Eye (tissue), 1 donor: ENCODE measurements at regions not wholly inside any gene's neighbourhood (a gene's known extent, or its start where the extent isn't known, plus 50 kb on each side); places are given as distances from the start of the nearest gene placed in this dataset.

Source experiments
- DNase-seq: peaks from one replicate; pipeline ENCODE4 v3.0.0-alpha.2; 2015

- no peak for DNase-seq
Observed at GRCh38 chr5:64110222-64110621, 55.4 kb upstream of the RNF180 start.

- DNase-seq: no peak
Observed at GRCh38 chr5:64108674-64109073, 57.0 kb upstream of the RNF180 start.

GRCh38 chr5:64100203-64100602 is 65.4 kb upstream of the RNF180 start:
- no peak for DNase-seq

- DNase-seq: no peak
Observed at GRCh38 chr5:64096771-64097170, 68.9 kb upstream of the RNF180 start.

- no peak for DNase-seq
Observed at GRCh38 chr5:64077589-64077988, 88.1 kb upstream of the RNF180 start.

GRCh38 chr5:64074533-64074932 is 91.1 kb upstream of the RNF180 start:
- DNase-seq: peak; percentile 56

- DNase-seq: no peak
Observed at GRCh38 chr5:64069486-64069885, 96.2 kb upstream of the RNF180 start.

GRCh38 chr5:64050296-64050695 is 88.1 kb upstream of the HTR1A start:
- DNase-seq: no peak

- DNase-seq: no peak
Observed at GRCh38 chr5:64040490-64040889, 78.2 kb upstream of the HTR1A start.

- no peak for DNase-seq
Observed at GRCh38 chr5:64026493-64026892, 64.2 kb upstream of the HTR1A start.

- DNase-seq: no peak
Observed at GRCh38 chr5:64019746-64020145, 57.5 kb upstream of the HTR1A start.

- DNase-seq: peak; percentile 2
Observed at GRCh38 chr5:64018966-64019365, 56.7 kb upstream of the HTR1A start.

GRCh38 chr5:64015824-64016223 is 53.6 kb upstream of the HTR1A start:
- DNase-seq: no peak
